Suppressor macrophage (primary cell): ENCODE measurements at regions not wholly inside any gene's neighbourhood (a gene's known extent, or its start where the extent isn't known, plus 50 kb on each side); places are given as distances from the start of the nearest gene placed in this dataset.
A peak's percentile ranks its signal among the peaks of the same experiment; 100 is the strongest.
"Not testable (repeated sequence)": the region's sequence is repeated elsewhere in the genome, so short reads cannot be mapped to it uniquely, and the experiment has no call there.

Experiments used
- DNase-seq, 4 experiments: peaks; one replicate each; pipeline ENCODE4 v3.0.0-alpha.2; 2020 to 2022

DNA sequence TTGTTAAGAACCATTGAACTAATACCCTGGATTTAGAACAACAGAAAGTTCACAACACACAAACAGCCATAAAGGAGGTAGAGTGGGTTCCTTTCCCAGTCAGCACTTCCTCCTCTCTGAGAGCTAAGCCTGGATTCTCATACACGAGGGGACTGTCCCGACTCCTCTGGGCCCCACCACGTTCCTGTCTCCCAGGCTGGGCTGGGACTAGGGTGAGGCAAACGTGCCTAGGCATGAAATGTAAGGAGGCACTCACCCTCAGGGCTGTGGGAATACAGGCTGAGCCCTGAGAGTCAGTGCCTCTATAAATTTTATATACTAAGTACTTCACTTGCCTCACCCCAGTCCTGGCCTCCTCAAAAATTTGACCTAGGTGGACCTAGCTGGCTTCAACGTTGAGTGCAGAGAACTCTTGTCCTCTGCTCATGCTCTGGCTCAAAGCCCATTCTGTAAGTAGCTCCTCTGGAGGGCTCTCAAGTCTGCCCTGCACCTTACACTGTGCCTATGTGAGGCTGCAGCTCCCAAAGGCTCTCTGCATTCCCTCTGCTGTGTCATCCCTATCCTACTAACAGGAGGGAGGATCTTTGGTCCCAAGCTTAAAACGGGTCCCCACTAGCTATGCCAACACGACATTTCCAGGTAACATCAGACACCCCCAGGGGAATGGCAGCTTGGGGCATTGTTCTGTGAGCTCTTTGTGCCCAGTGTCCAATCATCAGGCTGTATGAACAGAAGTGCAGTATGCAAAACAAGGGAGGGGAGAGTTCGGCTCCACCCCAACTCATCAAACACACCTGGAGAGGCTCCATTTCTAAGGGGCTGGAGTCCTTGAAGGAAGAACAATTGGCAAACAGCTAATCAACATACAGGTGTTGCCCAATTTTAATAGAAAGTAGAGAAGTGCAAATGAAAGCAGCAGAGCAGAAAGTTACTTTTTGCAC lies 233.2 kb downstream of the RPLP1 start:
- DNase-seq = peak in 3 of 4 experiments; percentile 38 to 52 (median 45)

- no peak for DNase-seq
These were observed 234.0 kb downstream of the RPLP1 start for GRCh38 chr15:69686626-69687025.

DNA sequence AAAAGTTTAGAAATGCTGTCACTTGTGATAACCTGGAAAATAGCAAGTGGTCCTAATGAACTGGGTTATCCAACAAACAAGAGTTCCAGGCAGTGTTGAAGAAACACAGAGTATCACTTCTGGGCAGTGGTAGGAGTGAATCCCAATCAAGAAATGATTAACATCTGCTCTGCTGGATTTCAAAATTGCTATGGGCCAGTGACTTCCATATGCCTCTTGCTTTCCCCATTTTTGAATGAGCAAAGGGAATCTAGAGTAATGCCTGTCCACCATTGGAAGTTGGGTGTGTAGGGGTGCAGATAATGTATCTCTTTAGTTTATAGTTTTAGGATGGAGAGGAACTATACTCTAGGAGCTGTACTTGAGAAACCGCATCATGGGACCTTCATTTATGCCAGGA lies 236.5 kb downstream of the RPLP1 start:
- no peak for DNase-seq

DNA sequence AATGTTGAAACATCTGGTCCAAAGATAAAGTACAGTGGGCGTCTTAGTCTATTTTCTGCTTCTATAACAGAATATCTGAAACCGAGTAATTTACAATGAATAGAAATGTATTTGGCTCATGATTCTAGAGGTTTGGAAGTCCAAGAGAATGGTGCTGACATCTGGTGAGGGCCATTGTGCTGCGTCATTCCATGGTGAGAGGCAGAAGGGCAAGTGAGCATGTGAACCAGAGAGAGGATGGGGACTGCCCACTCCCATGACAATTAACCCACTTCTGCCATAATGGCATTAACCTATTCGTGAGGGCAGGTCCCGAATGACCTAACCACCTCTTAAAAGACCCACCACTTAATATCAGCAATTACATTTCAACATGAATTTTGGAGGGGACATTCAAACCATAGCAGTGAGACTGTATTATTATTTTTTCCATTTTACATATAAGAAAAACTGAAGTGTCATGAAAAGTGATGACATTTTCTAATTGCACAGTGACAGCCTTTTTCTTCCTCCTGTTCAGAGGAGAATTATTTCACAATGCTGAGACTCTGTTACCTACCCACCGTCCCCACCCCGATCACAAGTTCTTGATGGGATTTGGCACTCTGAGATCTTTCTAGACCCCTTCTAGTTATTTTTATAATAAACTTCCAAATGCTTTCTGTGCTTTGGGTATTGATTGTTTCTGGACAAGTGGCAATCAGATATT lies 238.8 kb downstream of the RPLP1 start:
- DNase-seq = peak in 3 of 4 experiments; percentile 28 to 47 (median 39)

DNA sequence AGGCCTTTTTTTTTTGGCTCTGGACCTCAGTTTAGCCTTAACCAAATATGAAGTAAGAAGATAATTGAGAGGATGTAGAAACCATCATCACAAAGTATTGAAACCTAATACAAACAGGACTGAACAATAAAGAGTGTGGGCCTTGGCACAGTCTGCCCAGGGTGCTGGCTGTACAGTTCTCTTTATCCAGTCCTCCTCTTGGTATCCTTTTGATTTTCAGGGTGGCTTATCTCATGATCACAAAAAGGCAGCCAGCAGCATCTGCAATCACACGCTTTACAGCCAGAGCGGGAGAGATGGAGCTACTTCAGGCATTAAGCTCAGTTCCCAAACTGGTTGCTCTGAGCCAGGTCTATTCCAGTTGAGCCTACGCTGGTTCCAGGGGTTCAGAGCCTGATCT lies 239.7 kb downstream of the RPLP1 start:
- no peak for DNase-seq

DNA sequence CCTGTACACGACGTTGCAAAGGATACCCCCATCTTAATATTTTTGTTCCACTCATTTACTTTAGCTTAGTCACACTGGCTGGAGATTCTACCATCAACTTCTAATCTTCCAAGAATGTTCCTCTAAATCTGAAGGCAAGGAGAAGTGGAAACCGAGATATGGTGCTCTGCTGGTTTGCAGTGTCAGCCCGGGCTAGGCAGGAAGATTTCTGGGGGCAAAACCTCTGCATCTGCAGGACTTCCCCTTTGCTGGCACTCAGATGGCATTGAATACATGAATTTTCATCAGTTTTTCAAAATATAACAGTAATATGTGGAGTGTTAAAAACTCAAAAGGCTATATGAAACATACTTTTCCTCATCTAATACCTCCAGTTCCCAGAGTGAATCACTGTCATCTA lies 240.4 kb downstream of the RPLP1 start:
- DNase-seq = peak; percentile 32 to 75 (median 64)

GRCh38 chr15:69696946-69697345 lies 244.3 kb downstream of the RPLP1 start:
- DNase-seq = no peak

DNA sequence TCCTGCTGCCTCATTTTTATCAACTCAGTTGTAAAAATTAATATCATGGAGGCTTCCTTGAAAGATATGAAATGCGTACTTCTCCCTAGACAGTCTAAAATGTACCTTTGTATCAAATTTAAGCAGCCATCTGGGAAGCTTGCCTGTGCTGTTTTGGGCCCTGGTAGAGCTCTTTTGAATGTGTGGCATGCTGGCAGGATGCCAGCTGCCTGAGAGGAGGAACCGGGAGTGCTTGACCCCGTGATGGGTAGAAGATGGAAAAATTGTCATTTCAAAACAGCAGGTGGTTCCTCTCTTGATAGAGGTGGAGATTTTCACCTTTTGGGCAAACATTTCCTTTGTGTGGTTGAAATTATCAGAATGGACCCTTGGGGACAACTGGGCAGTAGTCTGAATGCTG lies 245.3 kb downstream of the RPLP1 start:
- DNase-seq = peak; percentile 81 to 94 (median 86)

- no peak for DNase-seq
These were observed 246.5 kb downstream of the RPLP1 start for GRCh38 chr15:69699096-69699495.

- DNase-seq = no peak
These were observed 247.8 kb downstream of the RPLP1 start for GRCh38 chr15:69700380-69700779.

DNA sequence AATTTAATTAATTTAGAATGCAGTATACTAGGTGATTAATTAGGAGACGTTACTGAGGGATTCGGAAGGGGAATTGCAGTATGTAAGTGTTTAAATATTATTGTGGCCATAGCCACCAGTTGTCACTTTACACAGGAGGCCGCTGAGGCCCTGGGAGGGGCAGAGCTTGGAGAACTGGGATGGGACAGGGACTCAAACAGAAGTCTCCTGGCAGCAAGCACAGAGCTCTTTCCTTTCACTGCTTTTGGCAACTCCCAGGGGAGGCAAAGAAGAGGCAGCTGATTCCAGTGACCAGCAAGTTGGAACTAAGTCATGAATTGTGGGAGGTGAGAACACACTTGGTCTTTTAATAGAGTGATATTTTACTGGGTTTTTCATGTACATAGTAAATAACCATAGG lies 248.6 kb downstream of the RPLP1 start:
- no peak for DNase-seq

DNA sequence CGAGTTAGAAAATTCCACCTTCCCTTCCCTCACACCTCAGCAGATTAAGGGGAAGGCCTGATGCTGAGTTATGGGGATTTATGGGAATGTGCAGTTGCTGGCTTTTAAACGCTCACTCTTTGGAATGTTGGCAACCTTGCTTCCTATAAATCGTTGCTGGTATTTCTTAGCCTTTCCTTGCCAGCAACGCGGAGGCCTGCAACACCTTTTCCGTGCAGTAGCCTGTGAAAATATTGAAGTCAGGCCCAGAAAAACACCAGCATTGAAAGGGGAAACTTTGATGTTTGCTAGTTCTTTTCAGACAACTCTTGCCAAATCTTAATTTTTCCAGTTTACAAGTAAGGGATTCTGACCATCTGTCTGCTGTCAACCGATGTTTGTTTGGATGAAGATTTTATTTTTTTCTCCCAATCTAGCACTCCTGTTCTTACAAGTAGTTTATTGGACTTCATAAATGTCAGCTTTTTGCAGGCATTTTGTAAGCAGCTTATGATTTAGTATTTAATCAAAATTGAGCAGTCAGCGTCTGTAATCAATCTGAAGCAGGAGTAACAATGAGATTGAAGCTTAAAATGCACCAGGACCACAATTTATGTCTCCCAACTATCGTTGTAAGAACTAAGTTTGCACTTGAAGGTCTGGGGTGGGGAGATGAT lies 251.0 kb downstream of the RPLP1 start:
- DNase-seq = no peak

GRCh38 chr15:69704229-69704628 lies 251.6 kb downstream of the RPLP1 start:
- DNase-seq = no peak

DNA sequence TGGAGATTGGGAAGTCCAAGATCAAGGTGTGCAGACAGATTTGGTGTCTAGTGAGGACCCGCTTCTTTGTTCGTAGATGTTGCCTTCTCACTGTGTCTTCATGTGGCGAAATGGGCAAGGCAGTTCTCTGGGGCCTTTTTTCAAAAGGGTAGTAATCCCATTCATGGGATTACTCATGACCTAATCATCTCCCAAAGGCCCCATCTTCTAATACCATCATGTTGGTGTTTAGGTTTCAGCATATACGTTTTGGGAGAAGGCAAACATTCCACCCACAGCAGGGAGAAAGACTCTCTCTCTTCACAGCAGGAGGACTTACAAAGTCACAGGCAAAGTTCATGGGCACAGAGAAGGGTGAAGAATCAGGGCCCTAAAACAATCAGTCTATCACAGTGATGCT lies 252.1 kb downstream of the RPLP1 start:
- no peak for DNase-seq

GRCh38 chr15:69706353-69707097 lies 253.9 kb downstream of the RPLP1 start:
- peak in 2 of 4 experiments; percentile 32 to 51 for DNase-seq

DNA sequence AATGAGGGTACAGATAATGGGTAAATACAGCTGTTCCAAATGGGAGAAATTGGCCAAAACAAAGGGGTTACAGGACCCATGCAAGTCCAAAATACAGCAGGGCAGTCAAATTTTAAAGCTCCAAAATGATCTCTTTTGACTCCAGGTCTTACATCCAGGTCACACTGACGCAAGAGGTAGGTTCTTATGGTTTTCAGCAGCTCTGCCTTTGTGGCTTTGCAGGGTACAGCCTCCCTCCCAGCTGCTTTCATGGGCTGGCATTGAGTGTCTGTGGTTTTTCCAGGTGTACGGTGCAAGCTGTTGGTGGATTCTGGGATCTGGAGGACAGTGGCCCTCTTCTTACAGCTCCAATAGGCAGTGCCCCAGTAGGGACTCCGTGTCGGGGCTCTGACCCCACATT lies 254.6 kb downstream of the RPLP1 start:
- not testable (repeated sequence) for DNase-seq

- peak in 3 of 4 experiments; percentile 41 to 56 (median 54) for DNase-seq
These were observed 256.0 kb downstream of the RPLP1 start for GRCh38 chr15:69708436-69709122.

- DNase-seq = peak; percentile 34 to 53 (median 44)
These were observed 260.4 kb downstream of the RPLP1 start for GRCh38 chr15:69712991-69713390.

- no peak for DNase-seq
These were observed 261.3 kb downstream of the RPLP1 start for GRCh38 chr15:69713726-69714559.

GRCh38 chr15:69715210-69715609 lies 262.6 kb downstream of the RPLP1 start:
- no peak for DNase-seq

DNA sequence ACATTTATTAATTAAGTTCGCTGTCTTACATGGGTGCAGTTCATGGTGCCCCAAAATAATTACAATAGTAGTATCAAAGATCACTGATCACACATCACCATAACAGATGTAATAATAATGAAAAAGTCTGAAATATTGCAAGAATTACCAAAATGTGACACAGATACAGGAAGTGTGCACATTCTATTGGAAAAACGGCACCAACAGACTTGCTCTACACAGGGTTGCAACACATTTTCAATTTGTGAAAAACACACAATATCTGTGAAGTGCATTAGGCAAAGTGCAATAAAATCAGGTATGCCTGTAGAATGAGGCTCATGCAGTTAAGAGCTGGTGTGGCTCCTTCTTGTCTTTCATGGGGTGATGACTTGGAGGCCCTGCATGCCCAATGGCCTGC lies 265.8 kb downstream of the RPLP1 start:
- DNase-seq = peak in 3 of 4 experiments; percentile 29 to 60 (median 60)
